DOHH2 (cell line): ENCODE measurements at regions not wholly inside any gene's neighbourhood (a gene's known extent, or its start where the extent isn't known, plus 50 kb on each side); places are given as distances from the start of the nearest gene placed in this dataset.

ENCODE experiments used
- H3F3A ChIP-seq: fragments of 200-600 bp; sonication (generic), shearing (Covaris generic); 2 replicates; pipeline ENCODE4 v1.6.0; 2016; ENCODE audit warnings: antibody characterized with exemption, mild to moderate bottlenecking; ENCODE audit not compliant: control insufficient read depth, insufficient read depth
- H3K27ac ChIP-seq: fragments of 200-600 bp; sonication (generic); 2 replicates; pipeline ENCODE4 v1.5.1; 2014; ENCODE audit warnings: low read depth, mild to moderate bottlenecking, low read length, moderate library complexity
- H3K27me3 ChIP-seq: fragments of 200-600 bp; sonication (generic); 2 replicates; pipeline ENCODE4 v1.6.1; 2014; ENCODE audit warnings: mild to moderate bottlenecking, low read length, mixed read lengths; ENCODE audit not compliant: control insufficient read depth
- H3K36me3 ChIP-seq: fragments of 200-600 bp; sonication (generic); 2 replicates; pipeline ENCODE4 v1.6.1; 2014; ENCODE audit warnings: mild to moderate bottlenecking, low read length, moderate library complexity, mixed read lengths; ENCODE audit not compliant: control insufficient read depth
- H3K4me1 ChIP-seq: fragments of 200-600 bp; sonication (generic); 2 replicates; pipeline ENCODE4 v1.6.1; 2014; ENCODE audit warnings: mild to moderate bottlenecking, low read length, mixed read lengths; ENCODE audit not compliant: control insufficient read depth
- H3K4me2 ChIP-seq: fragments of 200-600 bp; sonication (generic); 2 replicates; pipeline ENCODE4 v1.6.0; 2014; ENCODE audit warnings: mild to moderate bottlenecking, low read length, moderate library complexity
- H3K4me3 ChIP-seq: fragments of 200-600 bp; sonication (generic); 2 replicates; pipeline ENCODE4 v1.5.1; 2014; ENCODE audit warnings: mild to moderate bottlenecking, low read length, mixed read lengths
- H3K79me2 ChIP-seq: fragments of 200-600 bp; sonication (generic); 2 replicates; pipeline ENCODE4 v1.6.1; 2014; ENCODE audit warnings: mild to moderate bottlenecking, low read length, mixed read lengths; ENCODE audit not compliant: control insufficient read depth
- H3K9me2 ChIP-seq: fragments of 200-600 bp; sonication (generic); replicated peaks from 2 replicates; pipeline ENCODE4 v1.6.1; 2014; ENCODE audit warnings: mild to moderate bottlenecking, low read length, mixed read lengths; ENCODE audit not compliant: control insufficient read depth
- H3K9me3 ChIP-seq: fragments of 200-600 bp; sonication (generic); 2 replicates; pipeline ENCODE4 v1.6.1; 2014; ENCODE audit warnings: antibody characterized with exemption, low read length, mixed read lengths; ENCODE audit not compliant: control insufficient read depth, insufficient read depth
- H4K20me1 ChIP-seq: fragments of 200-600 bp; sonication (generic); 2 replicates; pipeline ENCODE4 v1.6.0; 2014; ENCODE audit warnings: low read depth, mild to moderate bottlenecking, antibody characterized with exemption, low read length, moderate library complexity; ENCODE audit not compliant: control insufficient read depth, insufficient read depth
- CTCF ChIP-seq: fragments of 200-600 bp; sonication (generic); IDR thresholded peaks from one replicate; pipeline ENCODE4 v1.5.1; 2014; ENCODE audit warnings: antibody characterized with exemption, mild to moderate bottlenecking, low read depth, low read length; ENCODE audit not compliant: poor library complexity, severe bottlenecking
- EZH2phosphoT487 ChIP-seq: fragments of 200-600 bp; sonication (generic); IDR thresholded peaks from 2 replicates; pipeline ENCODE4 v1.6.1; 2017; ENCODE audit warnings: borderline replicate concordance, mild to moderate bottlenecking, antibody characterized with exemption, low read length, moderate library complexity, mixed read lengths

GRCh38 chr14:35971965-35972630, 146.0 kb downstream of the BRMS1L start:
- Histone ChIP-seq H3F3A (no peaks in the 10 kb centered on the region), H3K79me2 (no peaks in the 10 kb centered on the region), H3K4me3 (no peak overlapping the region), H4K20me1 (no peaks in the 10 kb centered on the region), H3K4me1 (no peaks in the 10 kb centered on the region), H3K27ac (no peak overlapping the region), H3K9me3 (no peaks in the 10 kb centered on the region), H3K27me3 (no peaks in the 10 kb centered on the region), H3K36me3 (no peaks in the 10 kb centered on the region), H3K4me2 (no peak overlapping the region), H3K9me2 (no peaks in the 10 kb centered on the region)
- TF ChIP-seq EZH2phosphoT487 = no peak

- H3F3A ChIP-seq = no peaks in the 10 kb centered on the region
- H3K9me2 ChIP-seq = no peaks in the 10 kb centered on the region
- no peak overlapping the region for H3K4me3 ChIP-seq
- no peaks in the 10 kb centered on the region for H3K9me3 ChIP-seq
- no peaks in the 10 kb centered on the region for H3K36me3 ChIP-seq
- no peaks in the 10 kb centered on the region for H3K27me3 ChIP-seq
- TF ChIP-seq CTCF = no peak
- no peak for TF ChIP-seq EZH2phosphoT487
- no peaks in the 10 kb centered on the region for H3K79me2 ChIP-seq
- no peak overlapping the region for H3K27ac ChIP-seq
- no peak overlapping the region for H3K4me2 ChIP-seq
- no peaks in the 10 kb centered on the region for H4K20me1 ChIP-seq
- H3K4me1 ChIP-seq = no peaks in the 10 kb centered on the region
Observed at GRCh38 chr14:35969310-35969709, 143.2 kb downstream of the BRMS1L start.

- Histone ChIP-seq H3F3A (no peaks in the 10 kb centered on the region), H4K20me1 (no peaks in the 10 kb centered on the region), H3K4me2 (no peak overlapping the region), H3K79me2 (no peaks in the 10 kb centered on the region), H3K27ac (no peak overlapping the region), H3K36me3 (no peaks in the 10 kb centered on the region), H3K9me2 (no peaks in the 10 kb centered on the region), H3K27me3 (no peaks in the 10 kb centered on the region), H3K4me3 (no peak overlapping the region), H3K9me3 (no peaks in the 10 kb centered on the region), H3K4me1 (no peaks in the 10 kb centered on the region)
- TF ChIP-seq CTCF = no peak
- TF ChIP-seq EZH2phosphoT487 = no peak
Observed at GRCh38 chr14:35965400-35965799, 139.3 kb downstream of the BRMS1L start.

- no peaks in the 10 kb centered on the region for H3K9me2 ChIP-seq
- no peaks in the 10 kb centered on the region for H3K79me2 ChIP-seq
- no peak overlapping the region for H3K27ac ChIP-seq
- TF ChIP-seq CTCF (no peak), EZH2phosphoT487 (no peak)
- no peak overlapping the region for H3K4me2 ChIP-seq
- H3K27me3 ChIP-seq = no peaks in the 10 kb centered on the region
- no peaks in the 10 kb centered on the region for H3K9me3 ChIP-seq
- H3K36me3 ChIP-seq = no peaks in the 10 kb centered on the region
- H3F3A ChIP-seq = no peaks in the 10 kb centered on the region
- no peaks in the 10 kb centered on the region for H4K20me1 ChIP-seq
- no peaks in the 10 kb centered on the region for H3K4me1 ChIP-seq
- no peak overlapping the region for H3K4me3 ChIP-seq
Observed at GRCh38 chr14:35964697-35965286, 138.7 kb downstream of the BRMS1L start.
